MM.1S (cell line): ENCODE measurements at regions not wholly inside any gene's neighbourhood (a gene's known extent, or its start where the extent isn't known, plus 50 kb on each side); places are given as distances from the start of the nearest gene placed in this dataset.

Experiments used
- DNase-seq: peaks from one replicate; pipeline ENCODE4 v3.0.0-alpha.2; 2015
- H2AFZ ChIP-seq: fragments of 300-600 bp; sonication (generic); 2 replicates; pipeline ENCODE4 v1.6.0; 2016; ENCODE audit warnings: antibody characterized with exemption, low read length
- H3F3A ChIP-seq: fragments of 300-600 bp; sonication (generic); 2 replicates; pipeline ENCODE4 v1.6.1; 2016; ENCODE audit warnings: mild to moderate bottlenecking, antibody characterized with exemption, low read length, moderate library complexity, mixed read lengths; ENCODE audit not compliant: insufficient read depth
- H3K27ac ChIP-seq: fragments of 300-600 bp; sonication (generic); 2 replicates; pipeline ENCODE4 v1.5.1; 2016; ENCODE audit warnings: mild to moderate bottlenecking, low read length
- H3K27me3 ChIP-seq: fragments of 300-600 bp; sonication (generic); replicated peaks from 2 replicates; pipeline ENCODE4 v1.6.0; 2016; ENCODE audit warnings: low read length; ENCODE audit not compliant: insufficient read depth
- H3K36me3 ChIP-seq: fragments of 300-600 bp; sonication (generic); replicated peaks from 2 replicates; pipeline ENCODE4 v1.6.1; 2016; ENCODE audit warnings: mild to moderate bottlenecking, low read length, mixed read lengths; ENCODE audit not compliant: insufficient read depth
- H3K4me1 ChIP-seq: fragments of 300-600 bp; sonication (generic); 2 replicates; pipeline ENCODE4 v1.6.1; 2016; ENCODE audit warnings: low read length, mixed read lengths
- H3K4me2 ChIP-seq: fragments of 300-600 bp; sonication (generic); 2 replicates; pipeline ENCODE4 v1.6.0; 2016; ENCODE audit warnings: low read depth, low read length
- H3K4me3 ChIP-seq: fragments of 300-600 bp; sonication (generic); 2 replicates; pipeline ENCODE4 v1.5.1; 2016; ENCODE audit warnings: low read length, mixed read lengths
- H3K79me2 ChIP-seq: fragments of 300-600 bp; sonication (generic); 2 replicates; pipeline ENCODE4 v1.6.1; 2016; ENCODE audit warnings: mixed run types, low read length, mixed read lengths
- H3K9ac ChIP-seq: fragments of 300-600 bp; sonication (generic); 2 replicates; pipeline ENCODE4 v1.6.1; 2016; ENCODE audit warnings: low read length, mixed read lengths
- H3K9me2 ChIP-seq: fragments of 300-600 bp; sonication (generic); replicated peaks from 2 replicates; pipeline ENCODE4 v1.6.1; 2016; ENCODE audit warnings: mild to moderate bottlenecking, low read length, mixed read lengths; ENCODE audit not compliant: insufficient read depth
- H3K9me3 ChIP-seq: fragments of 300-600 bp; sonication (generic); replicated peaks from 2 replicates; pipeline ENCODE4 v1.6.1; 2016; ENCODE audit warnings: mild to moderate bottlenecking, low read length, mixed read lengths; ENCODE audit not compliant: insufficient read depth
- H4K20me1 ChIP-seq: fragments of 300-600 bp; sonication (generic); 2 replicates; pipeline ENCODE4 v1.6.1; 2016; ENCODE audit warnings: mild to moderate bottlenecking, low read length, moderate library complexity, mixed read lengths; ENCODE audit not compliant: insufficient read depth
- CTCF ChIP-seq: fragments of 300-600 bp; sonication (generic); IDR thresholded peaks from 2 replicates; pipeline ENCODE4 v1.5.1; 2016; ENCODE audit warnings: antibody characterized with exemption, low read length, mixed read lengths
- EZH2 ChIP-seq: fragments of 300-600 bp; sonication (generic); optimal IDR thresholded peaks from 2 replicates; pipeline ENCODE3; 2017; ENCODE audit warnings: low read depth, mild to moderate bottlenecking, antibody characterized with exemption, low read length, mixed read lengths
- EZH2phosphoT487 ChIP-seq: fragments of 300-600 bp; sonication (generic); IDR thresholded peaks from 2 replicates; pipeline ENCODE4 v1.6.1; 2018; ENCODE audit warnings: antibody characterized with exemption, low read length

- Histone ChIP-seq H3K4me2 (no peak overlapping the region), H3K36me3 (no peaks in the 10 kb centered on the region), H3K9ac (no peak overlapping the region), H2AFZ (no peak overlapping the region), H3K4me1 (no peaks in the 10 kb centered on the region), H3K27ac (no peak overlapping the region), H3K4me3 (no peak overlapping the region), H3K9me2 (no peaks in the 10 kb centered on the region), H3K79me2 (no peaks in the 10 kb centered on the region), H4K20me1 (no peaks in the 10 kb centered on the region), H3K9me3 (no peaks in the 10 kb centered on the region), H3K27me3 (no peaks in the 10 kb centered on the region), H3F3A (no peaks in the 10 kb centered on the region)
- TF ChIP-seq EZH2phosphoT487 (no peak), CTCF (no peak), EZH2 (no peak)
- DNase-seq = no peak
Measured at GRCh38 chr2:22397847-22398246, 987.1 kb upstream of the KLHL29 start.

- Histone ChIP-seq H3K4me2 (no peak overlapping the region), H3F3A (no peaks in the 10 kb centered on the region), H3K9me3 (no peaks in the 10 kb centered on the region), H3K79me2 (no peaks in the 10 kb centered on the region), H3K4me3 (no peak overlapping the region), H4K20me1 (no peaks in the 10 kb centered on the region), H3K27me3 (no peaks in the 10 kb centered on the region), H3K9me2 (no peaks in the 10 kb centered on the region), H3K9ac (no peak overlapping the region), H3K27ac (no peak overlapping the region), H2AFZ (no peak overlapping the region), H3K4me1 (no peaks in the 10 kb centered on the region), H3K36me3 (no peaks in the 10 kb centered on the region)
- no peak for TF ChIP-seq EZH2
- no peak for DNase-seq
Measured at GRCh38 chr2:22403748-22404147, 981.2 kb upstream of the KLHL29 start.

- Histone ChIP-seq H3K9ac (no peak overlapping the region), H2AFZ (no peak overlapping the region), H3K9me2 (no peaks in the 10 kb centered on the region), H3K27me3 (no peaks in the 10 kb centered on the region), H3K27ac (no peak overlapping the region), H3K4me3 (no peak overlapping the region), H3F3A (no peaks in the 10 kb centered on the region), H3K4me2 (no peak overlapping the region), H4K20me1 (no peaks in the 10 kb centered on the region), H3K79me2 (no peaks in the 10 kb centered on the region), H3K36me3 (no peaks in the 10 kb centered on the region), H3K4me1 (no peaks in the 10 kb centered on the region), H3K9me3 (no peaks in the 10 kb centered on the region)
- no peak for DNase-seq
- TF ChIP-seq CTCF = no peak
Measured at GRCh38 chr2:22406625-22407024, 978.4 kb upstream of the KLHL29 start.

GRCh38 chr2:22420076-22420475, 964.9 kb upstream of the KLHL29 start:
- no peaks in the 10 kb centered on the region for H3K36me3 ChIP-seq
- H3K4me1 ChIP-seq = no peaks in the 10 kb centered on the region
- H3F3A ChIP-seq = no peaks in the 10 kb centered on the region
- no peak overlapping the region for H3K4me2 ChIP-seq
- H3K79me2 ChIP-seq = no peaks in the 10 kb centered on the region
- H2AFZ ChIP-seq = no peak overlapping the region
- no peaks in the 10 kb centered on the region for H3K27me3 ChIP-seq
- H4K20me1 ChIP-seq = no peaks in the 10 kb centered on the region
- no peaks in the 10 kb centered on the region for H3K9me3 ChIP-seq
- H3K4me3 ChIP-seq = no peak overlapping the region
- no peaks in the 10 kb centered on the region for H3K9me2 ChIP-seq
- no peak for DNase-seq
- no peak for TF ChIP-seq EZH2phosphoT487
- no peak overlapping the region for H3K27ac ChIP-seq
- H3K9ac ChIP-seq = no peak overlapping the region
